ENCODE measurements at regions not wholly inside any gene's neighbourhood (a gene's known extent, or its start where the extent isn't known, plus 50 kb on each side); places are given as distances from the start of the nearest gene placed in this dataset.

GRCh38 chr13:90116121-90116520 is 1231.4 kb upstream of the MIR17HG start:
- DNase-seq = no peak

GRCh38 chr13:90118467-90119071 is 1228.9 kb upstream of the MIR17HG start:
- no peak for DNase-seq

- no peak for DNase-seq
Observed at GRCh38 chr13:90120026-90120425, 1227.5 kb upstream of the MIR17HG start.

- no peak for DNase-seq
Observed at GRCh38 chr13:90121784-90122183, 1225.7 kb upstream of the MIR17HG start.

GRCh38 chr13:90122531-90122930 is 1225.0 kb upstream of the MIR17HG start:
- DNase-seq = no peak

- DNase-seq = no peak
Observed at GRCh38 chr13:90135558-90135957, 1211.9 kb upstream of the MIR17HG start.

GRCh38 chr13:90142251-90142650 is 1205.2 kb upstream of the MIR17HG start:
- no peak for DNase-seq

- no peak for DNase-seq
Observed at GRCh38 chr13:90154311-90154960, 1193.1 kb upstream of the MIR17HG start.

GRCh38 chr13:90156390-90156789 is 1191.1 kb upstream of the MIR17HG start:
- no peak for DNase-seq

- DNase-seq = no peak
Observed at GRCh38 chr13:90168953-90169352, 1178.5 kb upstream of the MIR17HG start.

GRCh38 chr13:90170208-90170607 is 1177.3 kb upstream of the MIR17HG start:
- DNase-seq = no peak

- DNase-seq = no peak
Observed at GRCh38 chr13:90171649-90172048, 1175.8 kb upstream of the MIR17HG start.

GRCh38 chr13:90177512-90177911 is 1170.0 kb upstream of the MIR17HG start:
- no peak for DNase-seq

- no peak for DNase-seq
Observed at GRCh38 chr13:90184355-90184754, 1163.1 kb upstream of the MIR17HG start.

GRCh38 chr13:90185734-90186133 is 1161.8 kb upstream of the MIR17HG start:
- no peak for DNase-seq

GRCh38 chr13:90187478-90188350 is 1159.8 kb upstream of the MIR17HG start:
- DNase-seq = no peak

- DNase-seq = no peak
Observed at GRCh38 chr13:90188351-90188636, 1159.2 kb upstream of the MIR17HG start.

- DNase-seq = no peak
Observed at GRCh38 chr13:90197722-90198121, 1149.8 kb upstream of the MIR17HG start.

GRCh38 chr13:90201202-90201601 is 1146.3 kb upstream of the MIR17HG start:
- DNase-seq = no peak

GRCh38 chr13:90201676-90202460 is 1145.6 kb upstream of the MIR17HG start:
- DNase-seq = no peak

GRCh38 chr13:90205081-90205480 is 1142.4 kb upstream of the MIR17HG start:
- no peak for DNase-seq

- DNase-seq = no peak
Observed at GRCh38 chr13:90205911-90206310, 1141.6 kb upstream of the MIR17HG start.

- DNase-seq = no peak
Observed at GRCh38 chr13:90217275-90217674, 1130.2 kb upstream of the MIR17HG start.

Measured in activated CD4-positive, alpha-beta T cell treated with anti-CD3 and anti-CD28 coated beads for 48 hours (primary cell).